ENCODE measurements at regions not wholly inside any gene's neighbourhood (a gene's known extent, or its start where the extent isn't known, plus 50 kb on each side); places are given as distances from the start of the nearest gene placed in this dataset.

- no peak for TF ChIP-seq CTCF (IDR thresholded peaks at IDR 0.05; ENCODE audit: insufficient read depth, low read length, poor library complexity, severe bottlenecking)
- no peaks in the 10 kb centered on the region; the same call in 1 of the 2 replicates for H3K27me3 ChIP-seq (replicated peaks; ENCODE audit: control insufficient read depth, insufficient read depth, low read length)
- no peak overlapping the region for H3K4me3 ChIP-seq (replicated peaks; ENCODE audit: low read depth, low read length)
- no peaks in the 10 kb centered on the region for H3K36me3 ChIP-seq (ENCODE audit: control insufficient read depth, insufficient read depth, low read length)
- DNase-seq (ENCODE audit: extremely low read depth, insufficient read length) = no peak
Measured at GRCh38 chr16:85430523-85431421, 182.3 kb upstream of the GSE1 start.

GRCh38 chr16:85431431-85432124, 181.5 kb upstream of the GSE1 start:
- Histone ChIP-seq H3K36me3 (ENCODE audit: control insufficient read depth, insufficient read depth, low read length) (no peaks in the 10 kb centered on the region), H3K27me3 (replicated peaks; ENCODE audit: control insufficient read depth, insufficient read depth, low read length) (no peaks in the 10 kb centered on the region; the same call in 1 of the 2 replicates), H3K4me3 (replicated peaks; ENCODE audit: low read depth, low read length) (no peak overlapping the region)
- TF ChIP-seq CTCF (IDR thresholded peaks at IDR 0.05; ENCODE audit: insufficient read depth, low read length, poor library complexity, severe bottlenecking) = no peak
- DNase-seq (ENCODE audit: extremely low read depth, insufficient read length) = no peak

- Histone ChIP-seq H3K36me3 (ENCODE audit: control insufficient read depth, insufficient read depth, low read length) (no peaks in the 10 kb centered on the region), H3K4me3 (replicated peaks; ENCODE audit: low read depth, low read length) (no peak overlapping the region), H3K27me3 (replicated peaks; ENCODE audit: control insufficient read depth, insufficient read depth, low read length) (no peaks in the 10 kb centered on the region; the same call in 1 of the 2 replicates)
- no peak for DNase-seq (ENCODE audit: extremely low read depth, insufficient read length)
- no peak for TF ChIP-seq CTCF (IDR thresholded peaks at IDR 0.05; ENCODE audit: insufficient read depth, low read length, poor library complexity, severe bottlenecking)
Measured at GRCh38 chr16:85432606-85433005, 180.5 kb upstream of the GSE1 start.

- H3K27me3 ChIP-seq (replicated peaks; ENCODE audit: control insufficient read depth, insufficient read depth, low read length) = no peaks in the 10 kb centered on the region; the same call in 1 of the 2 replicates
- DNase-seq (ENCODE audit: extremely low read depth, insufficient read length) = no peak
- TF ChIP-seq CTCF (IDR thresholded peaks at IDR 0.05; ENCODE audit: insufficient read depth, low read length, poor library complexity, severe bottlenecking) = no peak
- no peaks in the 10 kb centered on the region for H3K36me3 ChIP-seq (ENCODE audit: control insufficient read depth, insufficient read depth, low read length)
- H3K4me3 ChIP-seq (replicated peaks; ENCODE audit: low read depth, low read length) = no peak overlapping the region
Measured at GRCh38 chr16:85433477-85433876, 179.6 kb upstream of the GSE1 start.

- no peaks in the 10 kb centered on the region for H3K36me3 ChIP-seq (ENCODE audit: control insufficient read depth, insufficient read depth, low read length)
- no peak for TF ChIP-seq CTCF (IDR thresholded peaks at IDR 0.05; ENCODE audit: insufficient read depth, low read length, poor library complexity, severe bottlenecking)
- no peak for DNase-seq (ENCODE audit: extremely low read depth, insufficient read length)
- no peaks in the 10 kb centered on the region; the same call in 1 of the 2 replicates for H3K27me3 ChIP-seq (replicated peaks; ENCODE audit: control insufficient read depth, insufficient read depth, low read length)
- no peak overlapping the region for H3K4me3 ChIP-seq (replicated peaks; ENCODE audit: low read depth, low read length)
Measured at GRCh38 chr16:85435286-85435685, 177.8 kb upstream of the GSE1 start.
